Neural crest cell (in vitro differentiated cells): ENCODE measurements at regions not wholly inside any gene's neighbourhood (a gene's known extent, or its start where the extent isn't known, plus 50 kb on each side); places are given as distances from the start of the nearest gene placed in this dataset.

ENCODE experiments used
- DNase-seq: peaks from one replicate; pipeline ENCODE4 v3.0.0; 2021; ENCODE audit warnings: low read depth, mixed read lengths, low spot score
- H3K27ac Mint-ChIP-seq: one replicate; pipeline ENCODE4 v1.8.0; 2021; ENCODE audit warnings: mild to moderate bottlenecking, mixed read lengths; ENCODE audit not compliant: unreplicated experiment
- H3K27me3 Mint-ChIP-seq: 2 replicates; pipeline ENCODE4 v1.8.0; 2021; ENCODE audit warnings: low read depth, mild to moderate bottlenecking, mixed read lengths
- H3K36me3 Mint-ChIP-seq: 2 replicates; pipeline ENCODE4 v1.8.0; 2021; ENCODE audit warnings: low read depth, mild to moderate bottlenecking, mixed read lengths
- H3K4me1 Mint-ChIP-seq: 2 replicates; pipeline ENCODE4 v1.8.0; 2021; ENCODE audit warnings: mixed read lengths
- H3K4me3 Mint-ChIP-seq: one replicate; pipeline ENCODE4 v1.8.0; 2021; ENCODE audit warnings: mild to moderate bottlenecking, mixed read lengths
- H3K9me3 Mint-ChIP-seq: 2 replicates; pipeline ENCODE4 v1.8.0; 2021; ENCODE audit warnings: mixed read lengths
- TF ChIP-seq, protein P1 (sequence below): fragments of 200-600 bp; sonication (generic); conservative IDR thresholded peaks from 2 replicates; pipeline ENCODE4 v1.5.0; 2021; ENCODE audit warnings: antibody characterized with exemption, mild to moderate bottlenecking

DNA sequence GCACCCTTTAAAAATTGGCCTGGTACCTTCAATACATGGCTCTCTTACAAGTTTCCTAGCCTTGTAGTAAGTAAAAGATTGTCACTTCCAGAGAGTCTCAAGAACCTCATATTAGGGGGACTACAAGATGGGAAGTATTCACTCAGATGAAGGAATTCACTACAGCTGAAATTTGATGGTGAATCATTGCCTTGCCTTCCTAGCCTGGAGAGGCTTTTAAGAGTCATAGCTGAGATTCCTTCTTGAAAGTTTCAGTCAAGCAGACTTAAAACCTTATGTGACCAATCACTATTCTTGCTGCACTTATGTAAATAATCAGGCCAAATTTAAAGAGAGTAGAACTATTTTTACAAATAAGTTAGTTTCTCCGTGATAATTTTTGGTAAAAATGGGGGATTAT lies 451.6 kb downstream of the TRHDE start:
- H3K36me3 Mint-ChIP-seq: no peaks in the 10 kb centered on the region
- H3K27ac Mint-ChIP-seq: no peak overlapping the region
- DNase-seq: no peak
- H3K9me3 Mint-ChIP-seq: peaks cover 9% of the 10 kb centered on the region
- H3K4me1 Mint-ChIP-seq: no peaks in the 10 kb centered on the region
- H3K4me3 Mint-ChIP-seq: no peak overlapping the region
- H3K27me3 Mint-ChIP-seq: no peaks in the 10 kb centered on the region
- TF ChIP-seq, protein P1, sequence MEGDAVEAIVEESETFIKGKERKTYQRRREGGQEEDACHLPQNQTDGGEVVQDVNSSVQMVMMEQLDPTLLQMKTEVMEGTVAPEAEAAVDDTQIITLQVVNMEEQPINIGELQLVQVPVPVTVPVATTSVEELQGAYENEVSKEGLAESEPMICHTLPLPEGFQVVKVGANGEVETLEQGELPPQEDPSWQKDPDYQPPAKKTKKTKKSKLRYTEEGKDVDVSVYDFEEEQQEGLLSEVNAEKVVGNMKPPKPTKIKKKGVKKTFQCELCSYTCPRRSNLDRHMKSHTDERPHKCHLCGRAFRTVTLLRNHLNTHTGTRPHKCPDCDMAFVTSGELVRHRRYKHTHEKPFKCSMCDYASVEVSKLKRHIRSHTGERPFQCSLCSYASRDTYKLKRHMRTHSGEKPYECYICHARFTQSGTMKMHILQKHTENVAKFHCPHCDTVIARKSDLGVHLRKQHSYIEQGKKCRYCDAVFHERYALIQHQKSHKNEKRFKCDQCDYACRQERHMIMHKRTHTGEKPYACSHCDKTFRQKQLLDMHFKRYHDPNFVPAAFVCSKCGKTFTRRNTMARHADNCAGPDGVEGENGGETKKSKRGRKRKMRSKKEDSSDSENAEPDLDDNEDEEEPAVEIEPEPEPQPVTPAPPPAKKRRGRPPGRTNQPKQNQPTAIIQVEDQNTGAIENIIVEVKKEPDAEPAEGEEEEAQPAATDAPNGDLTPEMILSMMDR: no peak

DNA sequence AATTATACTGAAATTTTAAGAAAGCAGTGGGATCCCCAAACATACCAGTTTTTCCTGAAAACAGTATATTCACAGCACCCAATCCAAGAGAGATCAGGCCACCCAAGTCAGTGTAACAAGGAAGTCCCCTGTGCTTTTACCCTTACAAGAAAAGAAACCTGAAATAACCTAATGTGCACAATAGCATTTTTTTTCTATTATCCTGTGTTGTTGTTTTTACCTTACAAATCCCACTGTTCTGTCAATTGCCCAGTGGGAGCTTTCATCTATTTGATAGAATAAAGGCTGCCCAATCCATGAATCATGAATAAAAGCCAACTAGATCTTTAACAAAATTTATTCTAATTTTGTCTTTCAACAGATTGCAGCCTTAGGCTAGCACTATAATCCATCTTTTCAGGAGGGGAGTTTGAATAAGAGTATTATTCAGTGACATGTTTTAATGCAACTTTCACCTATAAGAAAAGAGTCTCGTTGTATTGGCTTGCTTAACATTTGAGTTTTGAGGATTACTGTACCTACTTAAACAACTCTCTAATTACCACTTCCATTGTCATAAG lies 457.4 kb downstream of the TRHDE start:
- TF ChIP-seq, protein P1: no peak
- Mint-ChIP-seq H3K4me1 (no peaks in the 10 kb centered on the region), H3K4me3 (no peak overlapping the region), H3K36me3 (no peaks in the 10 kb centered on the region), H3K27ac (no peak overlapping the region), H3K27me3 (no peaks in the 10 kb centered on the region), H3K9me3 (no peaks in the 10 kb centered on the region)
- DNase-seq: no peak

DNA sequence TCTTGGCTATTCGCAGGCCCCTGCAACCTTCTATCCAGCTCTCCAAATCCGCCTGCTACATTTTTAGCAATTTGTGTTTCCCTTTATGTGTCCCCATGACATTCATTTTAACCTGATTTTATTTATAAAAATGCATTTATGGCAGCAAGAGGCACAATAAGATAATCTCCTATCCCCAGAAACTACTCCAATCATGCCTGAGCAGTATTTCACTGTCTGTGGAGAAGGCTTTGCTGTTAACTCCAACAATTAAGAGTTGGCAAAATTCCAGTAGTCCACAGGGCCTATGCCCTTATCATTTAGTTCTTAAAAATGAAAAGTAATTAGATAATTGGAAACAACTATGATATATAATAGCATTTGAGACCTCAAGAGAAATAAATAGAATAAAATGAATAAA lies 462.4 kb downstream of the TRHDE start:
- Mint-ChIP-seq H3K9me3 (no peaks in the 10 kb centered on the region), H3K4me3 (no peak overlapping the region), H3K4me1 (no peaks in the 10 kb centered on the region), H3K27ac (no peak overlapping the region), H3K36me3 (no peaks in the 10 kb centered on the region), H3K27me3 (no peaks in the 10 kb centered on the region)
- DNase-seq: no peak
- TF ChIP-seq, protein P1: no peak

DNA sequence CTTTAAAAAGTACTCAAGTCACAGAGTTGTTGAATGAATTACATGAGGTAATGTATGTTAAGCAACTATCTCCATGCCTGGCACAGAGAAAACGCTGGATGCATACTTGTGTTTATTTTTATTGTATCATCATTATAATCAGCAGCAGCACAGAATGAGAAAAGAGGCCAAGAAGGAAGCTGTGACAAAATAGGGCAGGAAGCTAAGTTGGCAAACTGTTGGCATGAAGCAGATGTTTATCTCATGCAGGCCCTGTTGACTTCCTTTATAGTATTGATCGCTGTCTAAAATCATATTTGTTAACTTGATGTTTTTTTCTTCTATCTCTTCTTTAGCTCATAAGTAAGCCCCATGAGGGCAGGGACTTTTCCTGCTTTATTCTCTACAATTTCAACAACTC lies 466.6 kb downstream of the TRHDE start:
- H3K36me3 Mint-ChIP-seq: peaks cover 3% of the 10 kb centered on the region
- TF ChIP-seq, protein P1: no peak
- no peaks in the 10 kb centered on the region for H3K4me1 Mint-ChIP-seq
- no peak overlapping the region for H3K4me3 Mint-ChIP-seq
- H3K27ac Mint-ChIP-seq: no peak overlapping the region
- no peak for DNase-seq
- peaks cover 11% of the 10 kb centered on the region for H3K9me3 Mint-ChIP-seq
- no peaks in the 10 kb centered on the region for H3K27me3 Mint-ChIP-seq

DNA sequence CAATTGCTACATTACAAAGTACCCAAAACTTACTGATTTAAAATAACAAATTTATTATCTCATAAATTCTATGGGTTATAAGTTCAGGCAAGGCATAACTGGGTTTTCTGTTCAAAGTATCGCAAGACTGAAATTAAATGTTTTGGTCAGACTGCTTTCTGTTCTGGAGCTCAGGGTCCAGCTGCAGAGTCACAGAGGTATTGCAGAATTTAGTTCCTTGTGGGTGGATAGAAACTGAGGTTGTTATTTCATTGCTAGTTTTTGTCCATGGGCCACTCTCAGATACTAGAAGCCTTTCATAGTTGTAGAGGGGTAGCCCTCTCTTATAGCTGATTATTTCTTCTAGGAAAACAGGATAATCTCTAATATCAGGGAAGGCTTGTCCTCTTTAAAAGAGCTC lies 467.9 kb downstream of the TRHDE start:
- peaks cover 5% of the 10 kb centered on the region for H3K36me3 Mint-ChIP-seq
- no peaks in the 10 kb centered on the region for H3K27me3 Mint-ChIP-seq
- H3K9me3 Mint-ChIP-seq: peaks cover 15% of the 10 kb centered on the region
- TF ChIP-seq, protein P1: no peak
- no peak overlapping the region for H3K4me3 Mint-ChIP-seq
- no peak for DNase-seq
- no peaks in the 10 kb centered on the region for H3K4me1 Mint-ChIP-seq
- no peak overlapping the region for H3K27ac Mint-ChIP-seq

DNA sequence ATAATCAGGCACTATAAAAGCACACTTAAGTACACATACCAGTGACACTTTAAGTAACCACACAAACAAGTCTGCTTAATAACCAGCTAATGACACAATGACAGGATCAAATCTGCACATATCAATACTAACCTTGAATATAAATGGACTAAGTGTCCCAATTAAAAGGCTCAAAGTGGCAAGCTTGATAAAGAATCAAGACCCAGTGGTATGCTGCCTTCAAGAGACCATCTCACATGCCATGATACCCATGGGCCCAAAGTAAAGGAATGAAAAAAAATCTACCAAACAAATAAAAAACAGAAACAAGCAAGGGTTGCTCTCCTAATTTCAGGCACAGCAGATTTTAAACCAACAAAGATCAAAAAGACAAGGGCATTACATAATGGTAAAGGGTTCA lies 470.4 kb downstream of the TRHDE start:
- H3K36me3 Mint-ChIP-seq: peaks cover 5% of the 10 kb centered on the region
- TF ChIP-seq, protein P1: no peak
- no peaks in the 10 kb centered on the region for H3K4me1 Mint-ChIP-seq
- no peak overlapping the region for H3K4me3 Mint-ChIP-seq
- H3K27ac Mint-ChIP-seq: no peak overlapping the region
- peaks cover 20% of the 10 kb centered on the region for H3K9me3 Mint-ChIP-seq
- H3K27me3 Mint-ChIP-seq: no peaks in the 10 kb centered on the region
- DNase-seq: no peak
